NK-92 (cell line): ENCODE measurements at regions not wholly inside any gene's neighbourhood (a gene's known extent, or its start where the extent isn't known, plus 50 kb on each side); places are given as distances from the start of the nearest gene placed in this dataset.
"Not testable (repeated sequence)": the region's sequence is repeated elsewhere in the genome, so short reads cannot be mapped to it uniquely, and the experiment has no call there.

Experiments used
- DNase-seq: peaks from one replicate; lab custom pipeline; 2025; ENCODE audit not compliant: unreplicated experiment; lab: John Stamatoyannopoulos, UW

DNA sequence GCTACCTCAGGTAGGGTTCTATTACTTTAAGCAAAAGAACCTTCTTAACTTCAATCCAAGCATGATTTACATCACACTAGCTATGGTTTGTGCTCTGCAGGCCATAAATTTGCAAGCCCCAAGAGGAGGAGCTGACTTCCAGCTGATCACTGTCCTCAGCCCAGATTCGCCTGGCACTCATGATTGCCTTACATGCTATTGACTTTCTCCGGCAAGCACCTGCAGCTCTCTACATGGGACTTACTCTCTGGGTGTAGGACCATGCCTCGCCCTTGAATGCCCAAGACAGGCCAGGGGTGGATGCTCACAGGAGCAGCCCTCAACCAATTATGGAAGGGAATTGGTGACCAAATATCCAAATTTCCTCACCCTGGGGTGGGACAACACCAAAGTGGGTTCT is 99.8 kb downstream of the ESM1 start:
- DNase-seq = no peak

DNA sequence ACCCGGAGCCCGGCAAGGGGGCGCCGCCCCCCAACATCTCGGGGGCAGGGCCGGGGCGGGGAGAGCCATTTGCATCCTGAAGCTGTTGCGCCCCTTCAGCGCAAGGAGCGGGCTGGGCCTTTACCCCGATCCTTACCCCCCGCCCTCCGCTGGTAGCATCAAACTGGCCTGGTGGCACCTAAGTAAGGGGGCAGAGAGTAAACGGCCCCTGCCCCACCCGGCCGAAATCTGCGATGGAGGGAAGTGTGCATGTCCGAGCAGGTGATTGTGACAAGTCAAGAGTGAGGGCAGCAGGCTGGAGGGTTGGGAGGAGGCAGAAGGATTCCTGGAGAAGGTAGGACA is 101.2 kb downstream of the ESM1 start:
- DNase-seq = no peak

DNA sequence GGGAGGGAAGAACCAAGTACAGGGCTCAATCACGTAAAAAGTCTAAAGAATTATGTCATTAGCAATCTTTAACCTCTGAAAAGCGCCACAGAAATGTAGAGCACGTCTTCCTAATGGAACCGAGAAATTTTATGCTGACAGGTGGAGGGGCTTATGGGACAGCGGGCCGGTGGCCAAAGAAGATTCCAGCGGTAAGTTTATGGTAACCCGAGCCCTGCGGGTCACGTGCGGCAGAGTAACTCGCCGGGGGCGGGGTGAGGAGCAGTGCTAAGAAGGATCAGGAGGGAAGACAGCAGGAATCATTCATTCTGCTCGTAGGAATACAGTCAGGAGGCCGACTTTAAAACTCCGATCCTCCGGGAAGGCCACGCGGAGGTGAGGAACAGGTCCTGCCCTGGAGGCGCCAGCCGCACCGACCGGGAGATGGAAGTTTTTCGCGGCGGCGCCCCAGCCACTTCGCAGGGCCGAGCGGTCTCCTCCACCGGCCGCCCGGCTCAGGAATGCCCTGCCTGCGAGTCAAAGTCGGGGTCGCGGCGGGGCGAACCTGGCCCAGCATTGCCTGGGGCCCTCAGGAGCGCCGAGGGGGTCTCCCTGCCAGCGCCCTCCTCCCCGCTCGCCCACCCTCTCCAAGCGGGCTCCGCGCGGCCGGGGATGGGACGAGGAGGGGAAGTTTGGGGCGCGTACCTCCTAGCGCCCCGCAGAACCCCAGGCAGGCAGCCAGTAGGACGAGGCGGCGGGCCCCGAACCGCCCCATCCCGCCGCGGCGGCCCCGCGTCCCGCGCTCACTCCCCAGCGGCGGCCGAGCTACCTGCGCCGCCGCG is 101.8 kb downstream of the ESM1 start:
- no peak for DNase-seq

DNA sequence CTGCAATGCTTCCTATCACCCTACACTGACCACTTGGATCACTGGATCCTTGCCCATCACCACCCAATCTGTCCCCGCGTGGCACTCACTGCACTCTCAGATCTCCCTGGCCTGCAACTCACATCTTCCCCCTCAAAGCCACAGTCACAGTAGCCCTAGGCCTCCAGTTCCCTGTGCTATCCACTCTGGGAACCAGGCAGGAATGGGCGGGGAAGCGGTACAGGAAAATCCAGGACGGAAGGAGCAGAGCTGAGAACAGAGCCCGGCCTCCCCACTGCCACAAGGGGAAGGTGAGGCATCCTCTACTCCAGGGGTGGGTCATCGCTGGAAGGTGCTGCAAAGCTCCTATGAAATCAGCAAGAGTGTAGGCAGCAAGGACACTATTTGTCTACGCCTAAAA is 102.6 kb downstream of the ESM1 start:
- no peak for DNase-seq

DNA sequence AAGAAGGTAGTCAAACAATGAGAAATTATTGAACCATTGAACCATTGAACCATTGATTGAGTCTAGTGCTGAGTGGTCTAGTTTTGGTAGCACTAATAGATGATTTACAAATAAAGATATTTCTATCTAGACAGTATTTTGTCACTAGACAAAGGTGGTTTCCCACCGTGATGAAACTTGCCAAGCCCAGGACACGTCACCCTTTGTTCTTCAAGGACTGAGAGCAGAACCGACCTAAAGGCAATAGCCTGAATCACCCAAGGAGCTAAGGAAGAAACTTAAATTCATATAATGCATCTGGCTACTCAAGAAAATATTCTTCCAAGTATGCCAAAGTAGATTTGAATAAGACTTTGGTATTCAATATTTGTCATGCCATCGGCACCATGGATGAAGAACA is 103.3 kb downstream of the ESM1 start:
- DNase-seq = no peak

GRCh38 chr5:54881286-54882005 is 103.9 kb downstream of the ESM1 start:
- no peak for DNase-seq

DNA sequence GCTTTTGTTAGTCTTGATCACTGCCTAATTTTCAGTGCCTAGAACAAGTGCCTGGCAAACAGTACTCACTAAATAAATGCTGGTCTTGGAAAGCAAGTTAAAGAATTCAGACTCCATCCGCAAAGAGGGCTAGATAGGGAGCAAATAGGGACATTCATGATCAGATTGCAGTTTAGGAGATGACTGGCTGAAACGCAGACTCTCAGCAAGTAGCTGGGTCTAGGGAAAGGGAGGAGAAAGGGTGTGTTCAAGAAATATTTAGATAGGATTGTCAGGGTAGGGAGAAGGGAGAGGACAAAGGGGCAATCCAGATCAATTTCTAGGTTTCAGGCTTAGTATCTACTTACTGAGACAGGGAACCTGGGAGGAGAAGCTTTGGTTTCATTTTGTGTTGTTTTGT is 108.4 kb downstream of the ESM1 start:
- DNase-seq = no peak

DNA sequence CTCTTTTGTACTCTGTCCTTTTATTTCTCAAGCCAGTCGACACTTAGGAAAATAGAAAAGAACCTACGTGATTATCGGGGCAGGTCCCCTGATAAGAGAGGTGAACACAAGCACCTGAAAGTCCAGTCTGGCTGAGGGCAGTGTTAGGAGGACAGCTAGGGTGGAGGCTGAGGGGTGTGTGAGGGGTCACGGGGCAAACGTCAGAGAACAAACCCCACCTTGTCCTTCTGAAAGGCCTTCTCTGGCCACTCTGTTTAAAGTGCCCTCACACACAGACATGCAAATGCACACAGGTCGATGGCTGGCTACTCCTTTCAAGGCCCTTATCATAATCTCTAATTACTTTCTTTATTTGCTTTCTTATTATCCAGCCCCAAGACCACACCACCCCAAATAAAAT is 108.8 kb downstream of the ESM1 start:
- no peak for DNase-seq

DNA sequence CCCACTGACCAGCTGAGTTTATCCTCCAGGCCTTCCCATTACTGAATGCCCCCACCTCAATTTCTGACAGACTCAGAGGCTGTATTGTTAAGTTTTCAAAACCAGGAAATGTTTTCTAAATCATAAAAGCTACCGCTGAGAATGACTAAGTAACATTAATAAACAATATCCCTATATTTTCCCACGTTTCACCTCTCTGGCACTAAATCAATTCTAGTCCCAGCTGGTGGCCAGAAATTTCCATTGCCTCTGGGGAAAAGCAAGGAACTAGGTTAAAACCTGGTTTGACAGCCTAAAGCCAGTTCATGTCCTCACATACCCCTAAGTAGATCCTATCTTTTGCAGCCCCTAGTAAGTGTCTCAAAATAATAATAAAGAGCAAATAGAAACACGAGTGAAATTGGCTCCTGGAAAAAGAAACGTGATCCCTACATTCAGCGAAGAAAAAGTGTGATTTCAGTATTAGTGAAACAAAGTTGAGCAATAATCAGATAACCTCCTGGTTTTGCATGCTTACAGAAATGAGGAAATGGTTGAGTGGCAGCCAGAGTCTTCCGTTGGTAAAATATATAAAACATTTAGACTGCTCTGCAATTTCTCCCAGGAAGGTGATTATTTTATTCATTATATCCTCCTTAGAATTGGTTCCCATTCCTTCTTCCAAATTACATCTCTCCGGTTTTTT is 110.9 kb downstream of the ESM1 start:
- DNase-seq = no peak

- no peak for DNase-seq
Measured at GRCh38 chr5:54873691-54874090, 111.7 kb downstream of the ESM1 start.

GRCh38 chr5:54872810-54873209 is 112.6 kb downstream of the ESM1 start:
- no peak for DNase-seq

- DNase-seq = no peak
Measured at GRCh38 chr5:54870271-54870670, 115.1 kb downstream of the ESM1 start.

- no peak for DNase-seq
Measured at GRCh38 chr5:54869691-54870090, 115.7 kb downstream of the ESM1 start.

DNA sequence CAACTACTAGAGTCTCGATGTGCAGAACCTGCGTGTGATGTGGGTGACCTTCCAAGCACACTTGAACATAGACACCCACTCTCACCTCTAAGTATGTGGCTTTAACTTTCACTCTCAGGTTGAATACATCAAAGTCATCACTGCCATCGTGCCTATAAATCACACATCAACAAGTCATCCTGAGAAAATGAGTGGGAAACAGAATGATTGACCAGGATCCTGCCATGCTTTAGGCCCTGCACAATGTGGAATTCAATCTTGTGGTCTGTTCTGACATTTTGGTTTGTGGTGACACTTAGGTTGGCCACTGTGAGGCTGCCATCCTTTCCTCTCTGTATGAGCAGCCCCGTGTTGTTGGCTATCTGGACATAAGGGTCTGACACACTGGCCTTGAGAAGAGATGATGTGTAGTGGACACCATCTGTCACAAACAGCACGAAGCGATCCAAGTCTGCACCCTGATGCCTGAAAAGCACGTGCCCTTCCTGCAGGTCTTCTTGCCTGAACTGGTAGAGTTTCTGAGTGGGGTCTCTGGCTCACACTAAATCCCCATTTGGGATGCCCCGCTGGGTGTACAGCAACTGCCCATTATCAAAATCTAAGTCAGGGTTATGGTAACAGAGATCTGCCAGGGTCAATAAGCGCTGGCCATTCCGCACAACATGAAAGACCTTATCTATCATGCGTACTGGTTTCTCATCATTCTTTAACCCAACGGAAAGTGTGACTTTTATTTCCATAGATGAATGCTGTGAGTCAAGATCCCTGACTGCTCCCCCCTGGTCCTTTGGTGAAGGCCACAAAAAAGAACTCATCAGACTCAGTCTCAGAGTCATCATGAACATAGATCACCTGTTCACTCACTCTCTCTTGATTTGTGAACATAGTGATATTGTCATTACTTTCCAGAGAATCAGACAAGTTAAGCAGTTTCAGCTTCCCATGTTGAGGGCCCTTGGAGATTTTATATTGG is 116.6 kb downstream of the ESM1 start:
- DNase-seq = no peak

DNA sequence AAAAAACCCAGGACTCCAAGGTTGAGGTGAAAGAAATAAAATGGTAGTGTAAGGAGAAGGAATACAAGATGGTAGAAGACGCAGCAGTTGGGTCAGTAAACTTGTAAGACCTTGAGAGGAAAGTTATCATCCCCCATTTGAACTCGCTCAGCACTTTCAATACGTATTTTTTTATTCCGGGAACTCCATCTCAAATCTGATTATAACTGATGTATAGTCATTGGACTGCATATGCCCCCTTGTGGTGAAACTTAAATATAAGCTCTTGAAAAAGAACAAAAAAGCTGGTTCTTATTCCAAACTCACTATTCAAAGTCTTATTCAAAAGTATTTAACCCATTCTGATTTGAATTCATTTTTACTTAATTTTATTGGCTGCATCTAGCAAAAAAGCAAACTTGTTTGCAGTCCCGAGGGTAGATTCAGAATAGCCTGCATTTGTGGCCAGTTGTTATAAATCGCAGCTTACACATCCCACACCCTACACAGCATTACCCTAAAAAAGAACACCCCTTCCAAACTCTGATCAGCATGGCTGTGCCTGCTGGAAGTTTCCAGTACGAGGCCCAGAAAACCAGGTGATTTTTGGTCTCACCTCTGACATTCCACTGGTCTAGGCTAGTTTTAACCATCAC is 118.0 kb downstream of the ESM1 start:
- DNase-seq = no peak

- not testable (repeated sequence) for DNase-seq
Measured at GRCh38 chr5:54864911-54865515, 120.4 kb downstream of the ESM1 start.

DNA sequence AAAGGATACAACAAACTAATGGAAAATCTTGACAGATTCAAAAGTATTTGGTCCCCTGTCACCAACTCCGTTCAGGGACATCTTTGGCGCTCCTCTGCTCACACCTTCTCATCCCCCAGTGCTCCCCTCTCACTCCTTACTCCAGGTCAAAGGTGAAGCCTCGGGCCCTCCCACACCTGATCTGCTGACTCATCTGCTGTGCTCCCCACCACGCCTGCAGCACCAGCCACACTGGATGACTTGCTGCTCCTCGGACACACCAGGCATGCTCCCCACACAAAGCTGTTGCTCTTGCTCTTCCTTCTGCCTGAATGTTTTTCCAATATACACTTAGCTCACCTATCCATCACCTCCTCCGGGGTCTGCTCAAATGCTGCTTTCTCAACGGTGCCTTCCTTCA is 123.4 kb downstream of the ESM1 start:
- no peak for DNase-seq

- no peak for DNase-seq
Measured at GRCh38 chr5:54861212-54861894, 124.0 kb downstream of the ESM1 start.

DNA sequence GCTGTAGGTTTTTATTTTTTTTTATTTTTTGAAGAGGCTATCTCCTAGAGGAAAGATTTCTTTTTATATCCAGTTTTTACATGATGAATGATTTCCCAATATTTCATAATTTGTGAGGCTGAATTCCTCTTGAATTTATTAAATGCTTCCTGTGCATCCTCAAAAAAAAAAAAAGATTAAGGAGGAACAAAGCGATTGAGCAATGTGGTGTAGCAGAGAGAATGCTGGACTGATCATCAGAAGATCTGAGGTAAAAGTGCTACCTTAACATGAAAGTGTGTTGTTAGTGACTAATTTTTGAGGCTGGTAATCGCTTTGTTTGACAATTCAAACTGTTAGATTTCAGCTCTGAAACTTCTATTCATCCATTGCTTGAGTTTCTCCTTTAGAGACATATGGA is 125.1 kb downstream of the ESM1 start:
- DNase-seq = no peak

- DNase-seq = no peak
Measured at GRCh38 chr5:54859316-54859715, 126.1 kb downstream of the ESM1 start.
